ENCODE measurements at regions not wholly inside any gene's neighbourhood (a gene's known extent, or its start where the extent isn't known, plus 50 kb on each side); places are given as distances from the start of the nearest gene placed in this dataset.
A peak's percentile ranks its signal among the peaks of the same experiment; 100 is the strongest.
"Not testable (repeated sequence)": the region's sequence is repeated elsewhere in the genome, so short reads cannot be mapped to it uniquely, and the experiment has no call there.

GRCh38 chr1:208460823-208461222 is 216.6 kb upstream of the PLXNA2 start:
- no peak for DNase-seq (ENCODE audit: low spot score in 2 of 2)
- no peak for FAIRE-seq

GRCh38 chr1:208461680-208462079 is 217.5 kb upstream of the PLXNA2 start:
- FAIRE-seq = no peak

GRCh38 chr1:208462761-208463160 is 218.6 kb upstream of the PLXNA2 start:
- FAIRE-seq = no peak

More at GRCh38 chr1:208461680-208462079, 217.5 kb upstream of the PLXNA2 start:
- DNase-seq (ENCODE audit: low spot score in 2 of 2) = no peak

GRCh38 chr1:208465266-208465665 is 221.1 kb upstream of the PLXNA2 start:
- DNase-seq (ENCODE audit: low spot score in 2 of 2) = no peak
- FAIRE-seq = no peak

More at GRCh38 chr1:208462761-208463160, 218.6 kb upstream of the PLXNA2 start:
- no peak for DNase-seq (ENCODE audit: low spot score in 2 of 2)

GRCh38 chr1:208465786-208466590 is 221.8 kb upstream of the PLXNA2 start:
- no peak for FAIRE-seq
- DNase-seq (ENCODE audit: low spot score in 2 of 2) = no peak

GRCh38 chr1:208467151-208467780 is 223.1 kb upstream of the PLXNA2 start:
- FAIRE-seq = no peak
- no peak for DNase-seq (ENCODE audit: low spot score in 2 of 2)

- FAIRE-seq = no peak
- DNase-seq (ENCODE audit: low spot score in 2 of 2) = no peak
Measured at GRCh38 chr1:208475449-208475848, 231.3 kb upstream of the PLXNA2 start.

- DNase-seq (ENCODE audit: low spot score in 2 of 2) = peak in 1 of 2 donors; percentile 9
- FAIRE-seq = no peak
Measured at GRCh38 chr1:208475951-208476845, 232.0 kb upstream of the PLXNA2 start.

GRCh38 chr1:208476846-208477170 is 232.6 kb upstream of the PLXNA2 start:
- FAIRE-seq (no peak), DNase-seq (ENCODE audit: low spot score in 2 of 2) (no peak)

- no peak for DNase-seq (ENCODE audit: low spot score in 2 of 2)
- no peak for FAIRE-seq
Measured at GRCh38 chr1:208479435-208479834, 235.3 kb upstream of the PLXNA2 start.

GRCh38 chr1:208485512-208485911 is 241.3 kb upstream of the PLXNA2 start:
- DNase-seq (ENCODE audit: low spot score in 2 of 2) (no peak), FAIRE-seq (no peak)

GRCh38 chr1:208486677-208487076 is 242.5 kb upstream of the PLXNA2 start:
- DNase-seq (ENCODE audit: low spot score in 2 of 2) (no peak), FAIRE-seq (no peak)

GRCh38 chr1:208488432-208488831 is 244.2 kb upstream of the PLXNA2 start:
- not testable (repeated sequence) for FAIRE-seq; DNase-seq (ENCODE audit: low spot score in 2 of 2)

- DNase-seq (ENCODE audit: low spot score in 2 of 2) (no peak), FAIRE-seq (no peak)
Measured at GRCh38 chr1:208496467-208497371, 252.5 kb upstream of the PLXNA2 start.

GRCh38 chr1:208497866-208498541 is 253.8 kb upstream of the PLXNA2 start:
- DNase-seq (ENCODE audit: low spot score in 2 of 2) (no peak), FAIRE-seq (no peak)

- FAIRE-seq (no peak), DNase-seq (ENCODE audit: low spot score in 2 of 2) (no peak)
Measured at GRCh38 chr1:208499026-208499425, 254.8 kb upstream of the PLXNA2 start.

GRCh38 chr1:208499601-208500000 is 255.4 kb upstream of the PLXNA2 start:
- no peak for DNase-seq (ENCODE audit: low spot score in 2 of 2)
- FAIRE-seq = no peak

GRCh38 chr1:208500375-208500774 is 256.2 kb upstream of the PLXNA2 start:
- DNase-seq (ENCODE audit: low spot score in 2 of 2) = no peak
- no peak for FAIRE-seq

GRCh38 chr1:208501542-208501941 is 257.4 kb upstream of the PLXNA2 start:
- no peak for DNase-seq (ENCODE audit: low spot score in 2 of 2)
- no peak for FAIRE-seq
